ENCODE measurements at regions not wholly inside any gene's neighbourhood (a gene's known extent, or its start where the extent isn't known, plus 50 kb on each side); places are given as distances from the start of the nearest gene placed in this dataset.
"Not testable (repeated sequence)": the region's sequence is repeated elsewhere in the genome, so short reads cannot be mapped to it uniquely, and the experiment has no call there.

GRCh38 chr5:19270153-19270552, 717.8 kb downstream of the CDH18 start:
- no peaks in the 10 kb centered on the region for H3K4me1 ChIP-seq (ENCODE audit: low read depth)
- H3K27ac ChIP-seq, result no peak overlapping the region
- no peaks in the 10 kb centered on the region for H3K27me3 ChIP-seq
- DNase-seq (ENCODE audit: low read depth in 1 of 2, low spot score in 1 of 2), result no peak
- H3K4me3 ChIP-seq, result no peak overlapping the region
- H3K9me3 ChIP-seq (ENCODE audit: low read depth), result no peaks in the 10 kb centered on the region
- H3K36me3 ChIP-seq, result no peaks in the 10 kb centered on the region
- no peak for TF ChIP-seq CTCF (IDR thresholded peaks at IDR 0.05; ENCODE audit: low read depth, low read length)

- Histone ChIP-seq H3K36me3 (no peaks in the 10 kb centered on the region), H3K27me3 (no peaks in the 10 kb centered on the region), H3K4me3 (no peak overlapping the region), H3K27ac (no peak overlapping the region), H3K4me1 (ENCODE audit: low read depth) (no peaks in the 10 kb centered on the region), H3K9me3 (ENCODE audit: low read depth) (no peaks in the 10 kb centered on the region)
- no peak for TF ChIP-seq CTCF (IDR thresholded peaks at IDR 0.05; ENCODE audit: low read depth, low read length)
- DNase-seq (ENCODE audit: low read depth in 1 of 2, low spot score in 1 of 2), result no peak
Observed at GRCh38 chr5:19274578-19274977, 713.4 kb downstream of the CDH18 start.

- no peaks in the 10 kb centered on the region for H3K36me3 ChIP-seq
- H3K27ac ChIP-seq, result no peak overlapping the region
- H3K9me3 ChIP-seq (ENCODE audit: low read depth), result no peaks in the 10 kb centered on the region
- no peak for TF ChIP-seq CTCF (IDR thresholded peaks at IDR 0.05; ENCODE audit: low read depth, low read length)
- H3K4me3 ChIP-seq, result no peak overlapping the region
- no peaks in the 10 kb centered on the region for H3K27me3 ChIP-seq
- no peak for DNase-seq (ENCODE audit: low read depth in 1 of 2, low spot score in 1 of 2)
- no peaks in the 10 kb centered on the region for H3K4me1 ChIP-seq (ENCODE audit: low read depth)
Observed at GRCh38 chr5:19285286-19285685, 702.7 kb downstream of the CDH18 start.

- not testable (repeated sequence) for H3K4me3 ChIP-seq; H3K27ac ChIP-seq; H3K9me3 ChIP-seq (ENCODE audit: low read depth); H3K27me3 ChIP-seq; DNase-seq (ENCODE audit: low read depth in 1 of 2, low spot score in 1 of 2); H3K36me3 ChIP-seq; H3K4me1 ChIP-seq (ENCODE audit: low read depth)
Observed at GRCh38 chr5:19287548-19288277, 700.3 kb downstream of the CDH18 start.

GRCh38 chr5:19288311-19288710, 699.7 kb downstream of the CDH18 start:
- not testable (repeated sequence) for H3K4me3 ChIP-seq; H3K27me3 ChIP-seq; H3K36me3 ChIP-seq; DNase-seq (ENCODE audit: low read depth in 1 of 2, low spot score in 1 of 2); H3K27ac ChIP-seq; H3K4me1 ChIP-seq (ENCODE audit: low read depth); H3K9me3 ChIP-seq (ENCODE audit: low read depth)

- H3K4me1 ChIP-seq (ENCODE audit: low read depth), result no peaks in the 10 kb centered on the region
- H3K4me3 ChIP-seq, result no peak overlapping the region
- H3K9me3 ChIP-seq (ENCODE audit: low read depth), result no peaks in the 10 kb centered on the region
- no peak for TF ChIP-seq CTCF (IDR thresholded peaks at IDR 0.05; ENCODE audit: low read depth, low read length)
- no peak overlapping the region for H3K27ac ChIP-seq
- no peaks in the 10 kb centered on the region for H3K27me3 ChIP-seq
- DNase-seq (ENCODE audit: low read depth in 1 of 2, low spot score in 1 of 2), result no peak
- H3K36me3 ChIP-seq, result no peaks in the 10 kb centered on the region
Observed at GRCh38 chr5:19297934-19298333, 690.1 kb downstream of the CDH18 start.

Data from cardiac muscle cell (in vitro differentiated cells and primary cell).